ENCODE measurements at regions not wholly inside any gene's neighbourhood (a gene's known extent, or its start where the extent isn't known, plus 50 kb on each side); places are given as distances from the start of the nearest gene placed in this dataset.
"Not testable (repeated sequence)": the region's sequence is repeated elsewhere in the genome, so short reads cannot be mapped to it uniquely, and the experiment has no call there.

DNA sequence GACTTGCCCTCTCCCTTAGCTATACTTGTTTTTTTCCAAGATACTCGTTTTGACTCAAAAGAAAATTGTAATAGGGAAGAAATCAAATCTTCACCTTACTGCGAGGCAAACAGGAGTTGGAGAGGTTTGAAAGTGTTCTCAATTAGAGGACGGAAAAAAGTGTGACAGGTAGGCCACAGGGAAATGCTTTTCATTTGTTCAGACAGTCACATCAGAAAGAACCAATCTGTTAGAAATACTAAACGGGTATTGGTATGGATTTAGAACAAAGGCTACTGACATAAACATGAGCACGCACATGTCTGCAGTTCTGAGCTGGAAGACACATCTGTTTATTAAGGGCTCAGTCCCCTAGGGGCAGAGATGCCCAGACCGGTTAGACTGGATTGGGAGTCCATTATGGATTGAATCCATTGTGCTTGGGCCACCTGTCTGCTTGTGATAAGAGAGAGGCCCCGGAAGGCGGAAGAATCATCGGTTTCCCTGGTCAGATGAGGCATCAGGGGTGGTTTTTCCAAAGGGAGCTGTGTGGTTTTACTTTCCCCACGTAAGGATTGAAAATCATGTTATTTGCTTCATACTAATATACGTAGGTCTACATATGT is 220.9 kb upstream of the MYLIP start:
- TF ChIP-seq, protein P1, sequence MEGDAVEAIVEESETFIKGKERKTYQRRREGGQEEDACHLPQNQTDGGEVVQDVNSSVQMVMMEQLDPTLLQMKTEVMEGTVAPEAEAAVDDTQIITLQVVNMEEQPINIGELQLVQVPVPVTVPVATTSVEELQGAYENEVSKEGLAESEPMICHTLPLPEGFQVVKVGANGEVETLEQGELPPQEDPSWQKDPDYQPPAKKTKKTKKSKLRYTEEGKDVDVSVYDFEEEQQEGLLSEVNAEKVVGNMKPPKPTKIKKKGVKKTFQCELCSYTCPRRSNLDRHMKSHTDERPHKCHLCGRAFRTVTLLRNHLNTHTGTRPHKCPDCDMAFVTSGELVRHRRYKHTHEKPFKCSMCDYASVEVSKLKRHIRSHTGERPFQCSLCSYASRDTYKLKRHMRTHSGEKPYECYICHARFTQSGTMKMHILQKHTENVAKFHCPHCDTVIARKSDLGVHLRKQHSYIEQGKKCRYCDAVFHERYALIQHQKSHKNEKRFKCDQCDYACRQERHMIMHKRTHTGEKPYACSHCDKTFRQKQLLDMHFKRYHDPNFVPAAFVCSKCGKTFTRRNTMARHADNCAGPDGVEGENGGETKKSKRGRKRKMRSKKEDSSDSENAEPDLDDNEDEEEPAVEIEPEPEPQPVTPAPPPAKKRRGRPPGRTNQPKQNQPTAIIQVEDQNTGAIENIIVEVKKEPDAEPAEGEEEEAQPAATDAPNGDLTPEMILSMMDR (conservative IDR thresholded peaks at IDR 0.05): no peak
- no peak for TF ChIP-seq ZFX (IDR thresholded peaks at IDR 0.05)
- H3K27ac ChIP-seq: no peak overlapping the region; the same call in 1 of the 2 replicates

DNA sequence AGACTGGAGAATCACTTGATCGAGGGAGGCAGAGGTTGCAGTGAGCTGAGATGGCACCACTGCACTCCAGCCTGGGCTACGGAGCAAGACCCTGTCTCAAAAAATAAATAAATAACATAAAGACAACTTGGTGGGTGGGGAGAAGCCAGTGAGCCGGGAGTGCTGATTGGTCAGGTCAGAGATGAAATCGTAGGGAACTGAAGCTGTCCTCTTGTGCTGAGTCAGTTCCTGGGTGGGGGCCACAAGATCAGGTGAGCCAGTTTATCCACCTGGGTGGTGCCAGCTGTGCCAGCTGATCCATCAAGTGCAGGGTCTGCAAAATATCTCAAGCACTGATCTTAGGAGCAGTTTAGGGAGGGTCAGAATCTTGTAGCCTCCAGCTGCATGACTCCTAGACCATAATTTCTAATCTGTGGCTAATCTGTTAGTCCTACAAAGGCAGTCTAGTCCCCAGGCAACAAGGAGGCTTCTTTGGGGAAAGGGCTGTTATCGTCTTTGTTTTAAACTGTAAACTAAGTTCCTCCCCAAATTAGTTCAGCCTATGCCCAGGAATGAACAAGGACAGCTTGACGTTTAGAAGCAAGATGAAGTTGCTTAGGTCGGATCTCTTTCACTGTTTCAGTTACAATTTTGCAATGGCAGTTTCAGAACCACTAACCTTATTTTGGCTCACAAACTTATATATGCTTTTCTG is 221.5 kb upstream of the MYLIP start:
- H3K27ac ChIP-seq: not testable (repeated sequence)

DNA sequence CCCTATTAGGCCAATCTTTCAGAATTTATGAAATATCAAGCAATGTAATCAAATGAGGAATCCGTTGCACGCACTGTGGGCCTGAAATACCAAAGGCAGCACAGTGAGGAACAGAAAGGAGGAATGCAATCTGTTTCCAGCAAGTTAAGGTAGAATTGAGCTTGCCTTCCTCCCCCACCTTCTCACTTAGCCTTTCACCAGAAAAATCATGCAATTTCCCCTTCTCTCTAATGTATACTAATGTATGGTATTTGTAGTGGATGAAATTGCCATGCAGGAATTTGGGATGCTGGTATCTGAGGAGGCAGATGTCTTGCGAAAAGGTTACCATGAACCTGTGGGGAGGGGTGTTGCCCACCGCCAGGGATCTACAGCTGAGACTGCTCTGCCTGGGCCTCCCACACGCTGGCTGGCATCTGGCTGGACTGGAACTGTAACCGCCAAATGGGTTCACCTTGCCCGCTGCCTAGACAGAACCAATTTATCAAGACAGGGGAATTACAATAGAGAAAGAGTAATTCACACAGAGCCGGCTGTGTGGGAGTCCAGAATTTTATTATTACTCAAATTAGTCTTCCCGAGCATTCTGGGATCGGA is 222.4 kb upstream of the MYLIP start:
- TF ChIP-seq ZFX (IDR thresholded peaks at IDR 0.05): no peak
- TF ChIP-seq, protein P1 (conservative IDR thresholded peaks at IDR 0.05): no peak
- H3K27ac ChIP-seq: no peak overlapping the region

DNA sequence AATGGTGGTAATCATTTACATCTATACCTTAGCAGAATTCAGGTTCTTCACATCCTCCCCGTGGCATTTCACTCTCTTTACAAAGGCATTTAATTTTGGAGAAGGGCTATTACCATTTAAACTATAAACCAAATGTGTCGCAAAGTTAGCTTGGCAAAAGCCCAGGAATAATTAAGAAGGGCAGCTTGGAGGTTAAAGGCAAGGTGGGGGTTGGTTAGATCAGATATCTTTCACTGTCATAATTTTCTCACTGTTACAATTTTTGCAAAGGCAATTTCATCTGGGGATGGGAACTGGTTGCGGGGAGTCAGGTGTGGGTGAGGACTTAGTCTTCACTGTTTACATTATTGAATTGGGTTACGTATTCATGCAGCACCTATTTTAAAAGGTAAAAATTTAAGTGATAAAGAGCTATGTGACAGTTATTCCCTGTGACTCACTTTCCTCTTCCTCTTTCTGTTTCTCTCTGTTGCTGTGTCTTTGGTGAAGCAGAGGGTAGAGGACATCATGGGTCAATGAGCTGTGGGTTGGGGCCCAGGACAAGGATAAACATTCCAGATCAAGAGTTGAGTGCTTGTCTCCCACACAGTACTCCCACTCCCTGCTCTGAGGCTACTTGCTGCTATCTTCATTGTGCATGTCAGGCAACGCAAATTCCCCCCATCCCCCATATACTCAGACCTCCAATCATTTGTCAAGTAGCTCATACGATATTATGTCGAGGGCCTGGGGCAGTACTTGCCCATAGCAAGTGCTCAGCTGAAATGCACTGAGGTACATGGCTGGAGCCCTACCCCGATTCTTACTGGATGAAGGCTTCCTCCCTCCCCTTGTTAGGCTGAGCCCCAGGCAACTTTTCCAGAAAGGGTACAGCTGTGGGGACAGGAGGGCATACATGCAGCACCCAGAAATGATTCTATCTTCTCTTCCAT is 223.1 kb upstream of the MYLIP start:
- no peak overlapping the region for H3K27ac ChIP-seq
- TF ChIP-seq ZFX (IDR thresholded peaks at IDR 0.05): no peak
- TF ChIP-seq, protein P1 (conservative IDR thresholded peaks at IDR 0.05): no peak

DNA sequence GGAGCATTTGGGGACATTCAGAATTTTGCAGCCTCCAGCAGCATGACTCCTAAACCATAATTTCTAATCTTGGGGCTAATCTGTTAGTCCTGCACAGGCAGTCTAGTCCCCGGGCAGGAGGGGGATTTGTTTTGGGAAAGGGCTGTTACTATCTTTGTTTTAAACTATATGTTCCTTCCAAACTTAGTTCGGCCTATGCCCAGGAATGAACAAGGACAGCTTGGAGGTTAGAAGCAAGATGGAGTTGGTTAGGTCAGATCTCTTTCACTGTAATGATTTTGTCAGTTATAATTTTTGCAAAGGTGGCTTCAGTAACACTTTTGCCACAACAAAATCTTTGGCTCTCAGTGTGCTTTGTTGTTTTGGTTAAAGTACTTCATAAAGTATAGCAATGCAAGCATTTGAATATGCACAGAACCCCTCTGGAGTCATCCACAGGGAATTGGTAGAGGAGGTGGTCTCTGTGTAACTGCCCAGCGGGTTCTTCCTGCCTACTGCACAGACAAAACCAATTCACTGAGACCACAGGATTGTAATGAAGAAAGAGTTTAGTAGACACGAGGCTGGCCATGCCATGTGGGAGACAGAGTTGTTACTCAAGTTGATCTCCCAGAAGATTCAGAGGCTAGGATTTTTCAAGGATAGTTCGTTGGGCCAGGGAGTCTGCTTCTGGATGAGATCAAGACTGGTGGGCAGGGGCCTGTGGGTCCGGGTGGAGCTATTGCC is 224.1 kb upstream of the MYLIP start:
- no peak overlapping the region for H3K27ac ChIP-seq
- no peak for TF ChIP-seq ZFX (IDR thresholded peaks at IDR 0.05)
- TF ChIP-seq, protein P1 (conservative IDR thresholded peaks at IDR 0.05): no peak

DNA sequence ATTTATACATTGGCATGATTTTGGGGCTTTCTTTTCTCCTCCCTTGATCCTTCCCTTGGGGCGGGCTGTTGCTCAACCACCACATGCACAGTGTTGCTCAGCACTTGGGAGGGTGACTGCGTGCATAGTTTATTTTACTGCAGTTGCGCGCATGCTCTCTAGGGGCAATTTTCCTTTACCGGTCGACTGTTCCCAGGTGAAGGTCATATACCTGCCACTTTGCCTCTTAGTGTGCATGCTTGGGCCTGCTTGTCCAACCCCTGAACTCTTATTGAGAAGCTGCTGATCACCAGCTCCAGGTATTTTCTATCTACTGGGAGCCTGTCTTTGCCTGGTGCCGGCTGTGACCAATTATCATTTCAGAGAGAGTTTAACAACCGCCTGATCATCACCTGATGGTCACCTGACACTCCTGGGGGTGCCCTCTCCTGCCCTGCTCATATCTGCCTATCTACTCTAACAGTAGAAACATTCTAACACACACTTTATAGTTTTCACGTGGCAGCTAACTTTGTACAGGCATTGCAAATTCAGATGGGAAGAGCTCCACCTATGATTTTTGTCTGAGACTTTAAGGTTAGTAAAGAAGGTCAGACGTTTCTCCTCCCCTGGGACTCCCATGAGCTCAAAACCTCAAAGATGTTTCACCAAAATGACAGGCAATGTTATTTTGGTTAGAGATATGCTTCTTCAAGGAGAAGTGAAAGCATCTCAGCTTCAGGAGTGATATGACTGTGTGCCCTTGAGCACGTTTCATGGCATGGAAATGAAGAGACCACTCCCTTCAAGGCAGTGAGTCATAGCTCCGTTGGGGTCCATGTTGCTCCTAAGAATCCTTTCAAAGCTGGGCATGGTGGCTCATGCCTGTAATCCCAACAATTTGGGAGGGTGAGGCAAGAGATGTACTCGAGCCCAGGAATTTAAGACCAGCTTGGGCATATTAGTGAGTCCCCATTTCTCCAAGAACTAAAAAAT is 227.5 kb upstream of the MYLIP start:
- no peak overlapping the region for H3K27ac ChIP-seq
- TF ChIP-seq ZFX (IDR thresholded peaks at IDR 0.05): no peak
- TF ChIP-seq, protein P1 (conservative IDR thresholded peaks at IDR 0.05): no peak
